ENCODE measurements at regions not wholly inside any gene's neighbourhood (a gene's known extent, or its start where the extent isn't known, plus 50 kb on each side); places are given as distances from the start of the nearest gene placed in this dataset.

DNA sequence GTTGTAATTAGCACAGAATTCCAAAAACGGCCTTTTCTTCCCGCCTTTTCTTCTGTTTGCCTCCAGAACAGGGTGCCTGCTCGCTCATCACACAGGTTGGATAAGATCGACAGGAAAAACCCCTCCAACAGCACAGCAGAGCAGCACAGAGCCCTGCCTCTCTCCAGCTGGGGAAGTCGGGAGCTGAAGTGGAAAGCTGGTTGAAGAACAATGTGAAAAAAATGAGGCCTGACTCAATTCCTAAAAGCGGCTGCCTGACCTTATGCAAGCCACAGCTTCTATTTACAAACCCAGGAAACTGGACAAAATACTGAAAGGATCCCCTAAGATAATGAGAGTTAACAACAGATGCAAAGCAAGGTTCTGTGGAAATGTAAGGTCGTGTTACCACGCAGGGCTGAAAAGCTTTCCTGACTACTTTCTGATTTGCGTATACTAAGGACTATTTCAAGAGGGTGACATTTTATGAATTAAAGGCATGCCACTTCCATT lies 116.9 kb downstream of the TTLL2 start:
- POLR2A ChIA-PET: no interaction called here
- CTCF ChIA-PET: no interaction called here
- no peak for TF ChIP-seq SUZ12 (IDR thresholded peaks at IDR 0.05)
- TF ChIP-seq BHLHE40 (IDR thresholded peaks at IDR 0.05; ENCODE audit: borderline replicate concordance): no peak
- TF ChIP-seq TARDBP (IDR thresholded peaks at IDR 0.05): no peak
- no peak for TF ChIP-seq ELF4 (IDR thresholded peaks at IDR 0.05)
- no peak for TF ChIP-seq HDGF (IDR thresholded peaks at IDR 0.05; ENCODE audit: borderline replicate concordance)
- TF ChIP-seq FOXA1 (IDR thresholded peaks at IDR 0.05): no peak
- TF ChIP-seq, protein P1, sequence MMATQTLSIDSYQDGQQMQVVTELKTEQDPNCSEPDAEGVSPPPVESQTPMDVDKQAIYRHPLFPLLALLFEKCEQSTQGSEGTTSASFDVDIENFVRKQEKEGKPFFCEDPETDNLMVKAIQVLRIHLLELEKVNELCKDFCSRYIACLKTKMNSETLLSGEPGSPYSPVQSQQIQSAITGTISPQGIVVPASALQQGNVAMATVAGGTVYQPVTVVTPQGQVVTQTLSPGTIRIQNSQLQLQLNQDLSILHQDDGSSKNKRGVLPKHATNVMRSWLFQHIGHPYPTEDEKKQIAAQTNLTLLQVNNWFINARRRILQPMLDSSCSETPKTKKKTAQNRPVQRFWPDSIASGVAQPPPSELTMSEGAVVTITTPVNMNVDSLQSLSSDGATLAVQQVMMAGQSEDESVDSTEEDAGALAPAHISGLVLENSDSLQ (IDR thresholded peaks at IDR 0.05): no peak
- no peak for TF ChIP-seq LEF1 (IDR thresholded peaks at IDR 0.05; ENCODE audit: borderline replicate concordance)
- TF ChIP-seq ARNT (IDR thresholded peaks at IDR 0.05): no peak
- TF ChIP-seq FOXM1 (IDR thresholded peaks at IDR 0.05; ENCODE audit: borderline replicate concordance): no peak
- TF ChIP-seq FOXK2 (IDR thresholded peaks at IDR 0.05): no peak
- no peak for TF ChIP-seq NFRKB (IDR thresholded peaks at IDR 0.05)
- TF ChIP-seq L3MBTL2 (conservative IDR thresholded peaks at IDR 0.05): no peak
- TF ChIP-seq ZNF384 (IDR thresholded peaks at IDR 0.05): no peak
- TF ChIP-seq CTBP1 (IDR thresholded peaks at IDR 0.05; ENCODE audit: borderline replicate concordance): no peak
- no peak for TF ChIP-seq SP1 (IDR thresholded peaks at IDR 0.05)
- DNase-seq (ENCODE audit: extremely low spot score): no peak

DNA sequence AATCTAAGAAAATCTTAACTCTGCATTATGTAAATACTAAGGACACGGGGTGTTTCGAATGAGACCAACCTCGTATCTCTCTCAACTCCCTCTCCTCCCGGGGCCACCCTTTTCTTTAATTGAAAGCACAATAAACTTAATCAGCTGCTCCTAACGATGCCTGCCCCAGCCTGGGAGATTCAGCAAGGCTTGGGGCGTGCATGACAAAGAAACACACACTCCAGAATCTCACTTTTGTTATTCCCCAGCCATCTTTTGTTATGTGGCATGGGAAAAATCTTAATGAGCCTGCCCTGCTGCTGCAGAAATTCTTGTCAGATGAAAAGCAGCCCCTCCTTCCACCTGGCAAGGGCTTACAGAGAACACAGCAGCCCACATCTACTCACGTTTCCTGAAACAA lies 117.4 kb downstream of the TTLL2 start:
- no peak for DNase-seq (ENCODE audit: extremely low spot score)
- CTCF ChIA-PET: no interaction called here
- no peak for TF ChIP-seq SP1 (IDR thresholded peaks at IDR 0.05)
- no peak for TF ChIP-seq TARDBP (IDR thresholded peaks at IDR 0.05)
- no peak for TF ChIP-seq L3MBTL2 (conservative IDR thresholded peaks at IDR 0.05)
- TF ChIP-seq CTBP1 (IDR thresholded peaks at IDR 0.05; ENCODE audit: borderline replicate concordance): no peak
- no peak for TF ChIP-seq ARNT (IDR thresholded peaks at IDR 0.05)
- no peak for TF ChIP-seq FOXA1 (IDR thresholded peaks at IDR 0.05)
- TF ChIP-seq ZNF384 (IDR thresholded peaks at IDR 0.05): no peak
- no peak for TF ChIP-seq SUZ12 (IDR thresholded peaks at IDR 0.05)
- no peak for TF ChIP-seq FOXK2 (IDR thresholded peaks at IDR 0.05)
- no peak for TF ChIP-seq NFRKB (IDR thresholded peaks at IDR 0.05)
- TF ChIP-seq, protein P1 (IDR thresholded peaks at IDR 0.05): no peak
- TF ChIP-seq BHLHE40 (IDR thresholded peaks at IDR 0.05; ENCODE audit: borderline replicate concordance): no peak
- no peak for TF ChIP-seq FOXM1 (IDR thresholded peaks at IDR 0.05; ENCODE audit: borderline replicate concordance)
- TF ChIP-seq HDGF (IDR thresholded peaks at IDR 0.05; ENCODE audit: borderline replicate concordance): no peak
- TF ChIP-seq ELF4 (IDR thresholded peaks at IDR 0.05): no peak
- TF ChIP-seq LEF1 (IDR thresholded peaks at IDR 0.05; ENCODE audit: borderline replicate concordance): no peak
- POLR2A ChIA-PET: no interaction called here

DNA sequence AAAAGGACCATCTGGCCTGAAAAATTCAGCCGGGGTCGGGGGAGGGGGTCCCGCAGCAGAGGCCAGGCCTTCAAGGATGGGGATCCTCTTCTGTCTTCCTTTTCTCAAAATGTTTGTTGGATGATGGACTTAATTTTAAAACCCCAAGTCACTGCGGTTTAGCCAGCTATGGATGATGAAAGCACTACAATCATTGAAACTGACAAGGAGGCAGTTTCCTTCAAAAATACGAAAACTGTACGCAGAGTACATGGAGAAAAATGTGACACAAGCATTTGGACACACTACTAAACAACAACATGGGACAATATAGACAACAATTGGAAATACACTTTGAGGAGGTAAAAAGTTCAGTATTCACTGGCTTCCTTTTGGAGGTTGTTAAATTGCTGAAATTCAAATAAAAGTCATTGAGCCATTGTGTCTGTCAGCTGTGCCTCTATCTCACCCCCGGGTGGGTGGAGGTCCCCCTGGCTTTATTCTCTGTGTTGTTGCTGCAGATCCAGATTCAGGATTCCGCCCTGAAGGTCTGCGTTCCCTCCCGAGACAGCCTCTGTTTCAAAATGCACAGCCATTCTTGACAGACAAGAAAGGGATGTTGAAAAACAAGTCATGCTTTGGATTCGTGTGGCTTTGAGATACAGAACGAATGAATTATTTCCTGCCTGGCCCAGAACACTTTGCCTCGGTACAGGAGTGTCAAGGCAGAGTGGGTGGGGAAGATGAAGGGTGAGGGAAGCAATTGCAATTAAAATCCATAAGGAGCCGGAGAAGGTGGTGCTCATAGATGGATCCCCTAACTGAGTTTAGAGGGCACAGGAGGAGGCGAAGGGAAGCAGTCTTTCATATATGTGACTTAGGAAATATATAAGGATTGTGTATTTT lies 118.2 kb downstream of the TTLL2 start:
- no peak for DNase-seq (ENCODE audit: extremely low spot score)
- POLR2A ChIA-PET: no interaction called here
- TF ChIP-seq FOXA1 (IDR thresholded peaks at IDR 0.05): no peak
- CTCF ChIA-PET: no interaction called here

DNA sequence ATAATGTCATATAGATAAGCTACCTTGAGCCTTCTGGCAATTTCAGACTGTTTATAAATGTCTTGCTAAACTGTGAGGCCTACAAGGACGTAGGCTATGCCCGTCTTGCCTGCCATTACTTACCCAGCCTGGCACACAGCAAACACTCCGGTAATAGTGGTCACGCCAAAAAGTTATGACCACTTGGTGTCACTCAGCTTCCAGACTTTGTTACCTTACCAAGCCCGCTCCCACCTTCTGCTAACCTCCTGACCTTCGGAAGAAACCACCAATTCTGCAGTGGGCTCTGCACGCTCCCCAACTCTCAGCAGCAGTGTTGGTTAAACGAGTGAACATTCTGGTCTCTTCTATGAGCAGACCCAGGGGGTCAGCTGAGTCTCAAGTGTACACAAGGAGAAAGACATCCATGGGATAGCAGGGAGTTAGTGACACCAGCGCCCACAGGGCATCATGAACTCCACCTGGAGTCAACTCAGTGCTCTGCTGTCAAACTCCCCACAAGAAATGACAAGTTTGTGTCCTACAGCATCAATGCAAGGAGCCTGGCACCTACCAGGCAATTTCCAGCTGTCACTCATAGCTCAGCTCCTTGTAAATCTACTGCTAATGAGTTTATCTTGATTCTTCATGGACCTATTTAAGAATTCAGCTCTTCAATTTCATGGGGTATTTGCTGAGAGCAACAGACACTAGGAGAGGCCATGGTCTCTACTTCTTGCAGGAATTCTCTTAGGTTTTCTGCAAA lies 119.9 kb downstream of the TTLL2 start:
- ChIA-PET CTCF (no interaction called here), POLR2A (no interaction called here)
- no peak for DNase-seq (ENCODE audit: extremely low spot score)
- TF ChIP-seq FOXM1 (IDR thresholded peaks at IDR 0.05; ENCODE audit: borderline replicate concordance) (no peak), FOXA1 (IDR thresholded peaks at IDR 0.05) (no peak)
- TF ChIP-seq, protein P1 (IDR thresholded peaks at IDR 0.05): peak; percentile 46; the same call in 1 of the 2 replicates

DNA sequence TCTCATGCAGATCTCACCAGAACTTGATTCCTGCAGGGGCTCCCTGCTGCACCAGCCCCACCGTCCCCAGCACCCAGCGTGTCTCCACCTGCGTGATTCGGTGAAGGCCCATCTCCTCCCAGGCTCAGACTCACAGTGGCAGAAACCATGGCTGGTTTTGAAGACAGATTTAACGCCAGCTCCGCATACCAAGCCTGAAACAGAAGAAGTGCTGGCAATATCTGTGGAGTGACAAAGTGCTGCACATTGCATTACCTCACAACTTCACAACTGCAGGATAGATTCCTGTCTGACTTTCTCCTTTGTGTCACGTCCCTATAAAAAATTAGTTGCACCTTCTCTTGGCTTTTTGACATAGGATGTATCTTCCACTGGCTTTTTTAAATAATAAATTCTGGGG lies 120.7 kb downstream of the TTLL2 start:
- no peak for TF ChIP-seq FOXM1 (IDR thresholded peaks at IDR 0.05; ENCODE audit: borderline replicate concordance)
- TF ChIP-seq, protein P1 (IDR thresholded peaks at IDR 0.05): no peak
- TF ChIP-seq ZNF384 (IDR thresholded peaks at IDR 0.05): no peak
- no peak for TF ChIP-seq ELF4 (IDR thresholded peaks at IDR 0.05)
- TF ChIP-seq BHLHE40 (IDR thresholded peaks at IDR 0.05; ENCODE audit: borderline replicate concordance): no peak
- TF ChIP-seq FOXK2 (IDR thresholded peaks at IDR 0.05): no peak
- TF ChIP-seq TARDBP (IDR thresholded peaks at IDR 0.05): no peak
- TF ChIP-seq L3MBTL2 (conservative IDR thresholded peaks at IDR 0.05): no peak
- no peak for TF ChIP-seq LEF1 (IDR thresholded peaks at IDR 0.05; ENCODE audit: borderline replicate concordance)
- TF ChIP-seq NFRKB (IDR thresholded peaks at IDR 0.05): no peak
- TF ChIP-seq HDGF (IDR thresholded peaks at IDR 0.05; ENCODE audit: borderline replicate concordance): no peak
- no peak for TF ChIP-seq SUZ12 (IDR thresholded peaks at IDR 0.05)
- TF ChIP-seq ARNT (IDR thresholded peaks at IDR 0.05): no peak
- TF ChIP-seq FOXA1 (IDR thresholded peaks at IDR 0.05): no peak

More for the DNA sequence above, 120.7 kb downstream of the TTLL2 start:
- ChIA-PET POLR2A (no interaction called here), CTCF (no interaction called here)
- no peak for DNase-seq (ENCODE audit: extremely low spot score)

Measured in HEK293T (cell line).